CD8-positive, alpha-beta memory T cell (primary cell): ENCODE measurements at regions not wholly inside any gene's neighbourhood (a gene's known extent, or its start where the extent isn't known, plus 50 kb on each side); places are given as distances from the start of the nearest gene placed in this dataset.

Experiments used
- CTCF ChIA-PET: fragments of 350-600 bp; sonication (Branson Sonifier 250); formaldehyde crosslinking; loops from one replicate; lab custom pipeline; 2021; ENCODE audit warnings: antibody characterized with exemption; lab: Charles Lee
- POLR2A ChIA-PET: fragments of 350-600 bp; sonication (Branson Sonifier 250); formaldehyde crosslinking; loops from one replicate; lab custom pipeline; 2021; ENCODE audit warnings: antibody characterized with exemption; lab: Charles Lee
- DNase-seq, 5 donors: peaks; one replicate each; pipeline versions ENCODE4 v3.0.0 to v3.0.0-alpha.2; 2020 to 2022; ENCODE audit warnings: mixed read lengths in 1 of 5
- H3K27ac ChIP-seq: one replicate; pipeline ENCODE4 v1.7.0; 2013; ENCODE audit warnings: low read depth, mild to moderate bottlenecking, low read length, moderate library complexity
- H3K27me3 ChIP-seq: 2 replicates; pipeline ENCODE4 v1.7.0; 2013; ENCODE audit warnings: low read length, mild to moderate bottlenecking; ENCODE audit not compliant: insufficient read depth, poor library complexity, severe bottlenecking
- H3K36me3 ChIP-seq: 2 replicates; pipeline ENCODE4 v1.7.0; 2013; ENCODE audit warnings: mild to moderate bottlenecking, low read length, moderate library complexity; ENCODE audit not compliant: insufficient read depth
- H3K4me1 ChIP-seq: 2 replicates; pipeline ENCODE4 v1.7.0; 2013; ENCODE audit warnings: mild to moderate bottlenecking, low read length, moderate library complexity; ENCODE audit not compliant: insufficient read depth
- H3K4me3 ChIP-seq: 2 replicates; pipeline ENCODE4 v1.7.0; 2013; ENCODE audit warnings: mild to moderate bottlenecking, low read length
- H3K9me3 ChIP-seq: 2 replicates; pipeline ENCODE4 v1.7.0; 2013; ENCODE audit warnings: mild to moderate bottlenecking, low read length
- H3K27ac Mint-ChIP-seq, 8 donors: one replicate each; pipeline ENCODE4 v1.8.0; 2020 to 2021; ENCODE audit warnings: mixed read lengths in 8 of 8, mild to moderate bottlenecking in 6 of 8, inconsistent platforms in 3 of 8, moderate library complexity in 3 of 8
- H3K27me3 Mint-ChIP-seq, 2 donors: one replicate each; pipeline ENCODE4 v1.8.0; 2020 to 2021; ENCODE audit warnings: mixed read lengths in 2 of 2, mild to moderate bottlenecking in 1 of 2, moderate library complexity in 1 of 2
- H3K36me3 Mint-ChIP-seq, 3 donors: one replicate each; pipeline ENCODE4 v1.8.0; 2020 to 2021; ENCODE audit warnings: mixed read lengths in 3 of 3, inconsistent platforms in 1 of 3, mild to moderate bottlenecking in 1 of 3
- H3K4me1 Mint-ChIP-seq, 3 donors: one replicate each; pipeline ENCODE4 v1.8.0; 2020 to 2021; ENCODE audit warnings: mixed read lengths in 3 of 3, inconsistent platforms in 1 of 3, mild to moderate bottlenecking in 1 of 3
- H3K4me3 Mint-ChIP-seq, 7 donors: one replicate each; pipeline ENCODE4 v1.8.0; 2020 to 2021; ENCODE audit warnings: mixed read lengths in 7 of 7, mild to moderate bottlenecking in 6 of 7, moderate library complexity in 4 of 7, inconsistent platforms in 2 of 7
- H3K9me3 Mint-ChIP-seq, 5 donors: one replicate each; pipeline ENCODE4 v1.8.0; 2020 to 2022; ENCODE audit warnings: mixed read lengths in 5 of 5, mild to moderate bottlenecking in 3 of 5, moderate library complexity in 2 of 5, inconsistent platforms in 1 of 5

- no peak for DNase-seq
- POLR2A ChIA-PET, result no interaction called here
- Mint-ChIP-seq H3K4me3 (no peak overlapping the region), H3K27me3 (peaks cover 0 to 11% of the 10 kb centered on the region in 2 donors), H3K9me3 (peaks cover 0 to 2% (median 0%) of the 10 kb centered on the region in 5 donors), H3K27ac (no peak overlapping the region), H3K36me3 (peaks cover 0 to 4% (median 1%) of the 10 kb centered on the region in 3 donors), H3K4me1 (no peaks in the 10 kb centered on the region)
- Histone ChIP-seq H3K4me3 (no peak overlapping the region), H3K36me3 (no peaks in the 10 kb centered on the region), H3K27me3 (no peaks in the 10 kb centered on the region), H3K9me3 (no peaks in the 10 kb centered on the region), H3K27ac (no peak overlapping the region), H3K4me1 (no peaks in the 10 kb centered on the region)
- CTCF ChIA-PET, result no interaction called here
These were observed 265.3 kb downstream of the RNF144A start for GRCh38 chr2:7182525-7182924.

- no peak overlapping the region for H3K27ac Mint-ChIP-seq
- H3K27me3 Mint-ChIP-seq, result peaks cover 0 to 12% of the 10 kb centered on the region in 2 donors
- Histone ChIP-seq H3K27me3 (no peaks in the 10 kb centered on the region), H3K4me1 (no peaks in the 10 kb centered on the region), H3K27ac (no peak overlapping the region), H3K36me3 (no peaks in the 10 kb centered on the region), H3K4me3 (no peak overlapping the region), H3K9me3 (no peaks in the 10 kb centered on the region)
- POLR2A ChIA-PET, result no interaction called here
- no peaks in the 10 kb centered on the region for H3K9me3 Mint-ChIP-seq
- no peak for DNase-seq
- no peak overlapping the region for H3K4me3 Mint-ChIP-seq
- CTCF ChIA-PET, result no interaction called here
- H3K36me3 Mint-ChIP-seq, result no peaks in the 10 kb centered on the region
- H3K4me1 Mint-ChIP-seq, result no peaks in the 10 kb centered on the region
These were observed 271.9 kb downstream of the RNF144A start for GRCh38 chr2:7189106-7189505.

GRCh38 chr2:7190587-7191324 is 273.5 kb downstream of the RNF144A start:
- Histone ChIP-seq H3K4me3 (no peak overlapping the region), H3K36me3 (no peaks in the 10 kb centered on the region), H3K27me3 (no peaks in the 10 kb centered on the region), H3K4me1 (no peaks in the 10 kb centered on the region), H3K27ac (no peak overlapping the region), H3K9me3 (no peaks in the 10 kb centered on the region)
- ChIA-PET POLR2A (no interaction called here), CTCF (no interaction called here)
- Mint-ChIP-seq H3K4me1 (no peaks in the 10 kb centered on the region), H3K36me3 (no peaks in the 10 kb centered on the region), H3K4me3 (no peak overlapping the region), H3K27ac (no peak overlapping the region), H3K27me3 (peaks cover 0 to 6% of the 10 kb centered on the region in 2 donors), H3K9me3 (no peaks in the 10 kb centered on the region)
- DNase-seq, result no peak

GRCh38 chr2:7191932-7192331 is 274.7 kb downstream of the RNF144A start:
- no peaks in the 10 kb centered on the region for H3K4me1 Mint-ChIP-seq
- no peaks in the 10 kb centered on the region for H3K36me3 Mint-ChIP-seq
- Histone ChIP-seq H3K27ac (no peak overlapping the region), H3K4me3 (no peak overlapping the region), H3K4me1 (no peaks in the 10 kb centered on the region), H3K36me3 (no peaks in the 10 kb centered on the region), H3K27me3 (no peaks in the 10 kb centered on the region), H3K9me3 (no peaks in the 10 kb centered on the region)
- H3K9me3 Mint-ChIP-seq, result no peaks in the 10 kb centered on the region
- peaks cover 0 to 3% of the 10 kb centered on the region in 2 donors for H3K27me3 Mint-ChIP-seq
- ChIA-PET CTCF (no interaction called here), POLR2A (no interaction called here)
- no peak overlapping the region for H3K27ac Mint-ChIP-seq
- H3K4me3 Mint-ChIP-seq, result no peak overlapping the region
- no peak for DNase-seq

GRCh38 chr2:7193457-7193856 is 276.2 kb downstream of the RNF144A start:
- H3K4me3 Mint-ChIP-seq, result no peak overlapping the region
- H3K27ac Mint-ChIP-seq, result no peak overlapping the region
- Histone ChIP-seq H3K9me3 (no peaks in the 10 kb centered on the region), H3K4me1 (no peaks in the 10 kb centered on the region), H3K27ac (no peak overlapping the region), H3K4me3 (no peak overlapping the region), H3K27me3 (no peaks in the 10 kb centered on the region), H3K36me3 (no peaks in the 10 kb centered on the region)
- no peaks in the 10 kb centered on the region for H3K9me3 Mint-ChIP-seq
- peaks cover 0 to 1% of the 10 kb centered on the region in 2 donors for H3K27me3 Mint-ChIP-seq
- CTCF ChIA-PET, result no interaction called here
- no peak for DNase-seq
- peaks cover 0 to 1% (median 0%) of the 10 kb centered on the region in 3 donors for H3K36me3 Mint-ChIP-seq
- H3K4me1 Mint-ChIP-seq, result no peaks in the 10 kb centered on the region
- POLR2A ChIA-PET, result no interaction called here

- H3K4me3 ChIP-seq, result no peak overlapping the region
- H3K27ac ChIP-seq, result no peak overlapping the region
- H3K9me3 Mint-ChIP-seq, result no peaks in the 10 kb centered on the region
- no peaks in the 10 kb centered on the region for H3K36me3 ChIP-seq
- ChIA-PET CTCF (no interaction called here), POLR2A (no interaction called here)
- H3K27ac Mint-ChIP-seq, result no peak overlapping the region
- peaks cover 0 to 1% of the 10 kb centered on the region in 2 donors for H3K27me3 Mint-ChIP-seq
- no peak for DNase-seq
- no peak overlapping the region for H3K4me3 Mint-ChIP-seq
- no peaks in the 10 kb centered on the region for H3K27me3 ChIP-seq
- H3K4me1 Mint-ChIP-seq, result no peaks in the 10 kb centered on the region
- H3K4me1 ChIP-seq, result no peaks in the 10 kb centered on the region
- no peaks in the 10 kb centered on the region for H3K9me3 ChIP-seq
- H3K36me3 Mint-ChIP-seq, result peaks cover 0 to 2% (median 0%) of the 10 kb centered on the region in 3 donors
These were observed 277.7 kb downstream of the RNF144A start for GRCh38 chr2:7194950-7195349.

- peaks cover 0 to 2% (median 0%) of the 10 kb centered on the region in 3 donors for H3K36me3 Mint-ChIP-seq
- no peak overlapping the region for H3K4me3 ChIP-seq
These were observed 279.7 kb downstream of the RNF144A start for GRCh38 chr2:7196883-7197282.

GRCh38 chr2:7201851-7202250 is 284.6 kb downstream of the RNF144A start:
- Histone ChIP-seq H3K4me1 (no peaks in the 10 kb centered on the region), H3K36me3 (no peaks in the 10 kb centered on the region), H3K4me3 (no peak overlapping the region), H3K9me3 (no peaks in the 10 kb centered on the region), H3K27me3 (no peaks in the 10 kb centered on the region), H3K27ac (no peak overlapping the region)
- Mint-ChIP-seq H3K9me3 (no peaks in the 10 kb centered on the region), H3K4me1 (no peaks in the 10 kb centered on the region), H3K27ac (no peak overlapping the region), H3K4me3 (no peak overlapping the region), H3K36me3 (peaks cover 0 to 2% (median 0%) of the 10 kb centered on the region in 3 donors), H3K27me3 (peaks cover 2 to 4% of the 10 kb centered on the region in 2 donors)
- ChIA-PET POLR2A (no interaction called here), CTCF (no interaction called here)
- DNase-seq, result no peak

More at GRCh38 chr2:7196883-7197282, 279.7 kb downstream of the RNF144A start:
- H3K27ac ChIP-seq, result no peak overlapping the region
- Mint-ChIP-seq H3K4me3 (no peak overlapping the region), H3K9me3 (no peaks in the 10 kb centered on the region), H3K27me3 (no peaks in the 10 kb centered on the region), H3K4me1 (no peaks in the 10 kb centered on the region), H3K27ac (no peak overlapping the region)
- H3K27me3 ChIP-seq, result no peaks in the 10 kb centered on the region
- ChIA-PET CTCF (no interaction called here), POLR2A (no interaction called here)
- no peaks in the 10 kb centered on the region for H3K36me3 ChIP-seq
- no peak for DNase-seq
- no peaks in the 10 kb centered on the region for H3K4me1 ChIP-seq
- H3K9me3 ChIP-seq, result no peaks in the 10 kb centered on the region
